ENCODE measurements at regions not wholly inside any gene's neighbourhood (a gene's known extent, or its start where the extent isn't known, plus 50 kb on each side); places are given as distances from the start of the nearest gene placed in this dataset.

GRCh38 chr4:117533501-117533900, 448.1 kb upstream of the TRAM1L1 start:
- ChIA-PET CTCF (no interaction called here), POLR2A (no interaction called here)
- TF ChIP-seq PKNOX1 (IDR thresholded peaks at IDR 0.05) (no peak), BHLHE40 (IDR thresholded peaks at IDR 0.05; ENCODE audit: borderline replicate concordance) (no peak), ZNF384 (IDR thresholded peaks at IDR 0.05) (no peak)
- no peak for DNase-seq (ENCODE audit: extremely low spot score)

GRCh38 chr4:117545039-117545438, 459.7 kb upstream of the TRAM1L1 start:
- ChIA-PET CTCF (no interaction called here), POLR2A (no interaction called here)
- no peak for TF ChIP-seq HDGF (IDR thresholded peaks at IDR 0.05; ENCODE audit: borderline replicate concordance)

GRCh38 chr4:117549524-117549923, 464.1 kb upstream of the TRAM1L1 start:
- ChIA-PET POLR2A (no interaction called here), CTCF (no interaction called here)
- DNase-seq (ENCODE audit: extremely low spot score) = no peak
- TF ChIP-seq LEF1 (IDR thresholded peaks at IDR 0.05; ENCODE audit: borderline replicate concordance) (no peak), FOXK2 (IDR thresholded peaks at IDR 0.05) (no peak), SP1 (IDR thresholded peaks at IDR 0.05) (no peak), NFRKB (IDR thresholded peaks at IDR 0.05) (no peak), CTBP1 (IDR thresholded peaks at IDR 0.05; ENCODE audit: borderline replicate concordance) (no peak), TARDBP (IDR thresholded peaks at IDR 0.05) (no peak), FOXA1 (IDR thresholded peaks at IDR 0.05) (no peak), ARNT (IDR thresholded peaks at IDR 0.05) (no peak), ELF4 (IDR thresholded peaks at IDR 0.05) (no peak), FOXM1 (IDR thresholded peaks at IDR 0.05; ENCODE audit: borderline replicate concordance) (no peak), L3MBTL2 (conservative IDR thresholded peaks at IDR 0.05) (no peak), ZNF384 (IDR thresholded peaks at IDR 0.05) (no peak), PKNOX1 (IDR thresholded peaks at IDR 0.05) (no peak), HDGF (IDR thresholded peaks at IDR 0.05; ENCODE audit: borderline replicate concordance) (no peak), BHLHE40 (IDR thresholded peaks at IDR 0.05; ENCODE audit: borderline replicate concordance) (no peak), SUZ12 (IDR thresholded peaks at IDR 0.05) (no peak)

More at GRCh38 chr4:117545039-117545438, 459.7 kb upstream of the TRAM1L1 start:
- no peak for DNase-seq (ENCODE audit: extremely low spot score)

GRCh38 chr4:117550085-117550484, 464.7 kb upstream of the TRAM1L1 start:
- CTCF ChIA-PET = no interaction called here
- TF ChIP-seq BHLHE40 (IDR thresholded peaks at IDR 0.05; ENCODE audit: borderline replicate concordance) = no peak
- TF ChIP-seq PKNOX1 (IDR thresholded peaks at IDR 0.05) = no peak
- TF ChIP-seq TARDBP (IDR thresholded peaks at IDR 0.05) = no peak
- TF ChIP-seq SUZ12 (IDR thresholded peaks at IDR 0.05) = no peak
- TF ChIP-seq NFRKB (IDR thresholded peaks at IDR 0.05) = no peak
- no peak for TF ChIP-seq ZNF384 (IDR thresholded peaks at IDR 0.05)
- no peak for TF ChIP-seq FOXK2 (IDR thresholded peaks at IDR 0.05)
- no peak for TF ChIP-seq ARNT (IDR thresholded peaks at IDR 0.05)
- TF ChIP-seq SP1 (IDR thresholded peaks at IDR 0.05) = no peak
- TF ChIP-seq FOXA1 (IDR thresholded peaks at IDR 0.05) = no peak
- TF ChIP-seq HDGF (IDR thresholded peaks at IDR 0.05; ENCODE audit: borderline replicate concordance) = no peak
- TF ChIP-seq L3MBTL2 (conservative IDR thresholded peaks at IDR 0.05) = no peak
- no peak for TF ChIP-seq CTBP1 (IDR thresholded peaks at IDR 0.05; ENCODE audit: borderline replicate concordance)
- TF ChIP-seq ELF4 (IDR thresholded peaks at IDR 0.05) = no peak
- no peak for TF ChIP-seq FOXM1 (IDR thresholded peaks at IDR 0.05; ENCODE audit: borderline replicate concordance)
- no peak for TF ChIP-seq LEF1 (IDR thresholded peaks at IDR 0.05; ENCODE audit: borderline replicate concordance)
- POLR2A ChIA-PET = no interaction called here
- DNase-seq (ENCODE audit: extremely low spot score) = no peak

- CTCF ChIA-PET = no interaction called here
- POLR2A ChIA-PET = no interaction called here
- TF ChIP-seq FOXM1 (IDR thresholded peaks at IDR 0.05; ENCODE audit: borderline replicate concordance) = no peak
- no peak for TF ChIP-seq BHLHE40 (IDR thresholded peaks at IDR 0.05; ENCODE audit: borderline replicate concordance)
- TF ChIP-seq ARNT (IDR thresholded peaks at IDR 0.05) = no peak
- TF ChIP-seq FOXK2 (IDR thresholded peaks at IDR 0.05) = no peak
- TF ChIP-seq SUZ12 (IDR thresholded peaks at IDR 0.05) = no peak
- no peak for TF ChIP-seq SP1 (IDR thresholded peaks at IDR 0.05)
- no peak for TF ChIP-seq ZNF384 (IDR thresholded peaks at IDR 0.05)
- TF ChIP-seq L3MBTL2 (conservative IDR thresholded peaks at IDR 0.05) = no peak
- no peak for TF ChIP-seq LEF1 (IDR thresholded peaks at IDR 0.05; ENCODE audit: borderline replicate concordance)
- TF ChIP-seq HDGF (IDR thresholded peaks at IDR 0.05; ENCODE audit: borderline replicate concordance) = no peak
- no peak for TF ChIP-seq FOXA1 (IDR thresholded peaks at IDR 0.05)
- no peak for TF ChIP-seq PKNOX1 (IDR thresholded peaks at IDR 0.05)
- no peak for TF ChIP-seq NFRKB (IDR thresholded peaks at IDR 0.05)
- no peak for TF ChIP-seq CTBP1 (IDR thresholded peaks at IDR 0.05; ENCODE audit: borderline replicate concordance)
- no peak for TF ChIP-seq TARDBP (IDR thresholded peaks at IDR 0.05)
- TF ChIP-seq ELF4 (IDR thresholded peaks at IDR 0.05) = no peak
- DNase-seq (ENCODE audit: extremely low spot score) = no peak
Observed at GRCh38 chr4:117560329-117560728, 474.0 kb upstream of the NDST3 start.

- no peak for DNase-seq (ENCODE audit: extremely low spot score)
- ChIA-PET CTCF (no interaction called here), POLR2A (no interaction called here)
- no peak for TF ChIP-seq ARNT (IDR thresholded peaks at IDR 0.05)
- TF ChIP-seq ELF4 (IDR thresholded peaks at IDR 0.05) = no peak
- no peak for TF ChIP-seq HDGF (IDR thresholded peaks at IDR 0.05; ENCODE audit: borderline replicate concordance)
- TF ChIP-seq BHLHE40 (IDR thresholded peaks at IDR 0.05; ENCODE audit: borderline replicate concordance) = no peak
- TF ChIP-seq FOXK2 (IDR thresholded peaks at IDR 0.05) = no peak
- no peak for TF ChIP-seq ZNF384 (IDR thresholded peaks at IDR 0.05)
- peak; percentile 81 for TF ChIP-seq PKNOX1 (IDR thresholded peaks at IDR 0.05)
Observed at GRCh38 chr4:117574085-117574484, 460.2 kb upstream of the NDST3 start.

Data from HEK293T (cell line).